HG03439 (cell line): ENCODE measurements at regions not wholly inside any gene's neighbourhood (a gene's known extent, or its start where the extent isn't known, plus 50 kb on each side); places are given as distances from the start of the nearest gene placed in this dataset.

Source experiments
- ATAC-seq: cut with Tn5 transposase; IDR thresholded peaks from one replicate; pipeline ENCODE4 v1.9.1; 2021; ENCODE audit warnings: mild to moderate bottlenecking, moderate library complexity; ENCODE audit not compliant: unreplicated experiment

GRCh38 chr5:121175986-121176385 lies 675.7 kb upstream of the FTMT start:
- ATAC-seq: no peak

GRCh38 chr5:121182788-121183490 lies 668.7 kb upstream of the FTMT start:
- ATAC-seq: no peak

GRCh38 chr5:121188849-121189248 lies 662.8 kb upstream of the FTMT start:
- ATAC-seq: no peak

- ATAC-seq: no peak
Measured at GRCh38 chr5:121189342-121190305, 662.1 kb upstream of the FTMT start.

GRCh38 chr5:121199216-121199999 lies 652.3 kb upstream of the FTMT start:
- ATAC-seq: no peak

- no peak for ATAC-seq
Measured at GRCh38 chr5:121218086-121218485, 633.6 kb upstream of the FTMT start.

GRCh38 chr5:121221483-121221882 lies 630.2 kb upstream of the FTMT start:
- no peak for ATAC-seq

GRCh38 chr5:121226765-121227164 lies 624.9 kb upstream of the FTMT start:
- no peak for ATAC-seq

- ATAC-seq: no peak
Measured at GRCh38 chr5:121239951-121240350, 611.7 kb upstream of the FTMT start.

- ATAC-seq: no peak
Measured at GRCh38 chr5:121246971-121247370, 604.7 kb upstream of the FTMT start.

- ATAC-seq: no peak
Measured at GRCh38 chr5:121251954-121252353, 599.7 kb upstream of the FTMT start.

- ATAC-seq: no peak
Measured at GRCh38 chr5:121257621-121258020, 594.1 kb upstream of the FTMT start.

GRCh38 chr5:121263456-121263855 lies 588.2 kb upstream of the FTMT start:
- ATAC-seq: no peak

- no peak for ATAC-seq
Measured at GRCh38 chr5:121264605-121265004, 587.1 kb upstream of the FTMT start.

GRCh38 chr5:121271546-121271945 lies 580.1 kb upstream of the FTMT start:
- ATAC-seq: no peak

- no peak for ATAC-seq
Measured at GRCh38 chr5:121273833-121274433, 577.7 kb upstream of the FTMT start.

GRCh38 chr5:121279801-121280200 lies 571.9 kb upstream of the FTMT start:
- no peak for ATAC-seq

GRCh38 chr5:121285801-121286521 lies 565.7 kb upstream of the FTMT start:
- no peak for ATAC-seq

GRCh38 chr5:121288781-121289180 lies 562.9 kb upstream of the FTMT start:
- ATAC-seq: no peak

GRCh38 chr5:121292664-121293063 lies 559.0 kb upstream of the FTMT start:
- no peak for ATAC-seq
